Activated T-helper 17 cell treated with anti-CD3 and anti-CD28 coated beads, Interleukin-2, amount 50 U/mL, for 72 hours (primary cell): ENCODE measurements at regions not wholly inside any gene's neighbourhood (a gene's known extent, or its start where the extent isn't known, plus 50 kb on each side); places are given as distances from the start of the nearest gene placed in this dataset.
"Not testable (repeated sequence)": the region's sequence is repeated elsewhere in the genome, so short reads cannot be mapped to it uniquely, and the experiment has no call there.

ENCODE experiments used
- ATAC-seq: fragments of 150-1000 bp; cut with Tn5 transposase; replicated peaks from 2 replicates; pipeline ENCODE4 v1.10.0; 2021; ENCODE audit warnings: mild to moderate bottlenecking, moderate library complexity
- H3K27ac Mint-ChIP-seq: one replicate; pipeline ENCODE4 v1.8.0; 2022; ENCODE audit warnings: mixed read lengths
- H3K27me3 Mint-ChIP-seq: one replicate; pipeline ENCODE4 v1.8.0; 2022; ENCODE audit warnings: mixed read lengths
- H3K36me3 Mint-ChIP-seq: one replicate; pipeline ENCODE4 v1.8.0; 2022; ENCODE audit warnings: low read depth, mild to moderate bottlenecking, mixed read lengths
- H3K4me1 Mint-ChIP-seq: one replicate; pipeline ENCODE4 v1.8.0; 2022; ENCODE audit warnings: mixed read lengths
- H3K4me3 Mint-ChIP-seq: one replicate; pipeline ENCODE4 v1.8.0; 2022; ENCODE audit warnings: mild to moderate bottlenecking, mixed read lengths
- H3K9me3 Mint-ChIP-seq: one replicate; pipeline ENCODE4 v1.8.0; 2022; ENCODE audit warnings: mixed read lengths

GRCh38 chr6:6984585-6985366, 123.0 kb upstream of the RREB1 start:
- peaks cover 8% of the 10 kb centered on the region for H3K27me3 Mint-ChIP-seq
- H3K36me3 Mint-ChIP-seq, result no peaks in the 10 kb centered on the region
- H3K27ac Mint-ChIP-seq, result no peak overlapping the region
- H3K4me1 Mint-ChIP-seq, result no peaks in the 10 kb centered on the region
- H3K4me3 Mint-ChIP-seq, result no peak overlapping the region
- no peak for ATAC-seq
- no peaks in the 10 kb centered on the region for H3K9me3 Mint-ChIP-seq

- no peak for ATAC-seq
- H3K27me3 Mint-ChIP-seq, result peaks cover 8% of the 10 kb centered on the region
- H3K9me3 Mint-ChIP-seq, result no peaks in the 10 kb centered on the region
- no peaks in the 10 kb centered on the region for H3K4me1 Mint-ChIP-seq
- H3K36me3 Mint-ChIP-seq, result no peaks in the 10 kb centered on the region
- no peak overlapping the region for H3K4me3 Mint-ChIP-seq
- H3K27ac Mint-ChIP-seq, result no peak overlapping the region
These were observed 121.4 kb upstream of the RREB1 start for GRCh38 chr6:6986344-6986743.

- no peak overlapping the region for H3K27ac Mint-ChIP-seq
- no peak for ATAC-seq
- no peaks in the 10 kb centered on the region for H3K36me3 Mint-ChIP-seq
These were observed 120.0 kb upstream of the RREB1 start for GRCh38 chr6:6987749-6988148.

GRCh38 chr6:6990059-6990458, 117.7 kb upstream of the RREB1 start:
- not testable (repeated sequence) for H3K27me3 Mint-ChIP-seq, H3K27ac Mint-ChIP-seq, H3K9me3 Mint-ChIP-seq, H3K4me1 Mint-ChIP-seq, H3K36me3 Mint-ChIP-seq, ATAC-seq, H3K4me3 Mint-ChIP-seq

More at GRCh38 chr6:6987749-6988148, 120.0 kb upstream of the RREB1 start:
- H3K4me3 Mint-ChIP-seq, result no peak overlapping the region
- H3K9me3 Mint-ChIP-seq, result no peaks in the 10 kb centered on the region
- peaks cover 3% of the 10 kb centered on the region for H3K27me3 Mint-ChIP-seq
- H3K4me1 Mint-ChIP-seq, result no peaks in the 10 kb centered on the region

- Mint-ChIP-seq H3K27me3 (peaks cover 3% of the 10 kb centered on the region), H3K27ac (no peak overlapping the region), H3K36me3 (no peaks in the 10 kb centered on the region), H3K4me3 (no peak overlapping the region), H3K4me1 (no peaks in the 10 kb centered on the region), H3K9me3 (no peaks in the 10 kb centered on the region)
- ATAC-seq, result no peak
These were observed 114.1 kb upstream of the RREB1 start for GRCh38 chr6:6993503-6994237.

- no peak overlapping the region for H3K4me3 Mint-ChIP-seq
- H3K36me3 Mint-ChIP-seq, result no peaks in the 10 kb centered on the region
- no peak for ATAC-seq
- peaks cover 5% of the 10 kb centered on the region for H3K27me3 Mint-ChIP-seq
- H3K27ac Mint-ChIP-seq, result no peak overlapping the region
- no peaks in the 10 kb centered on the region for H3K9me3 Mint-ChIP-seq
- H3K4me1 Mint-ChIP-seq, result no peaks in the 10 kb centered on the region
These were observed 113.0 kb upstream of the RREB1 start for GRCh38 chr6:6994796-6995195.

- no peaks in the 10 kb centered on the region for H3K9me3 Mint-ChIP-seq
- H3K36me3 Mint-ChIP-seq, result no peaks in the 10 kb centered on the region
- H3K4me3 Mint-ChIP-seq, result no peak overlapping the region
- ATAC-seq, result no peak
- no peak overlapping the region for H3K27ac Mint-ChIP-seq
- no peaks in the 10 kb centered on the region for H3K4me1 Mint-ChIP-seq
- peaks cover 8% of the 10 kb centered on the region for H3K27me3 Mint-ChIP-seq
These were observed 112.4 kb upstream of the RREB1 start for GRCh38 chr6:6995328-6995727.

- H3K27me3 Mint-ChIP-seq, result peaks cover 8% of the 10 kb centered on the region
- H3K4me1 Mint-ChIP-seq, result no peaks in the 10 kb centered on the region
- ATAC-seq, result no peak
These were observed 111.6 kb upstream of the RREB1 start for GRCh38 chr6:6996124-6996523.

GRCh38 chr6:6997263-6998193, 110.2 kb upstream of the RREB1 start:
- H3K4me3 Mint-ChIP-seq, result no peak overlapping the region
- no peaks in the 10 kb centered on the region for H3K9me3 Mint-ChIP-seq
- peaks cover 8% of the 10 kb centered on the region for H3K27me3 Mint-ChIP-seq
- H3K36me3 Mint-ChIP-seq, result no peaks in the 10 kb centered on the region
- H3K27ac Mint-ChIP-seq, result no peak overlapping the region
- ATAC-seq, result no peak
- H3K4me1 Mint-ChIP-seq, result no peaks in the 10 kb centered on the region

More at GRCh38 chr6:6996124-6996523, 111.6 kb upstream of the RREB1 start:
- H3K9me3 Mint-ChIP-seq, result no peaks in the 10 kb centered on the region
- H3K36me3 Mint-ChIP-seq, result no peaks in the 10 kb centered on the region
- no peak overlapping the region for H3K27ac Mint-ChIP-seq
- no peak overlapping the region for H3K4me3 Mint-ChIP-seq

- H3K4me1 Mint-ChIP-seq, result no peaks in the 10 kb centered on the region
These were observed 109.6 kb upstream of the RREB1 start for GRCh38 chr6:6998194-6998569.

GRCh38 chr6:7000825-7001777, 106.7 kb upstream of the RREB1 start:
- no peak overlapping the region for H3K4me3 Mint-ChIP-seq
- ATAC-seq, result no peak
- no peaks in the 10 kb centered on the region for H3K36me3 Mint-ChIP-seq
- H3K27me3 Mint-ChIP-seq, result peaks cover 10% of the 10 kb centered on the region
- H3K4me1 Mint-ChIP-seq, result no peaks in the 10 kb centered on the region
- H3K9me3 Mint-ChIP-seq, result no peaks in the 10 kb centered on the region
- no peak overlapping the region for H3K27ac Mint-ChIP-seq

More at GRCh38 chr6:6998194-6998569, 109.6 kb upstream of the RREB1 start:
- H3K4me3 Mint-ChIP-seq, result no peak overlapping the region
- peaks cover 8% of the 10 kb centered on the region for H3K27me3 Mint-ChIP-seq
- H3K9me3 Mint-ChIP-seq, result no peaks in the 10 kb centered on the region
- H3K27ac Mint-ChIP-seq, result no peak overlapping the region
- no peak for ATAC-seq
- no peaks in the 10 kb centered on the region for H3K36me3 Mint-ChIP-seq

- Mint-ChIP-seq H3K27ac (no peak overlapping the region), H3K36me3 (no peaks in the 10 kb centered on the region), H3K4me1 (no peaks in the 10 kb centered on the region), H3K27me3 (peaks cover 8% of the 10 kb centered on the region), H3K9me3 (no peaks in the 10 kb centered on the region), H3K4me3 (no peak overlapping the region)
- no peak for ATAC-seq
These were observed 104.7 kb upstream of the RREB1 start for GRCh38 chr6:7003041-7003440.

GRCh38 chr6:7004581-7005297, 103.0 kb upstream of the RREB1 start:
- H3K27ac Mint-ChIP-seq, result no peak overlapping the region
- H3K36me3 Mint-ChIP-seq, result no peaks in the 10 kb centered on the region
- no peaks in the 10 kb centered on the region for H3K9me3 Mint-ChIP-seq
- no peak for ATAC-seq
- no peak overlapping the region for H3K4me3 Mint-ChIP-seq
- H3K4me1 Mint-ChIP-seq, result no peaks in the 10 kb centered on the region
- H3K27me3 Mint-ChIP-seq, result peaks cover 5% of the 10 kb centered on the region
